ENCODE measurements at regions not wholly inside any gene's neighbourhood (a gene's known extent, or its start where the extent isn't known, plus 50 kb on each side); places are given as distances from the start of the nearest gene placed in this dataset.

- H2AK9ac ChIP-seq (replicated peaks; ENCODE audit: low read depth, low read length, poor library complexity): no peak overlapping the region
- H3K9ac ChIP-seq (ENCODE audit: low read depth, low read length): no peak overlapping the region
- no peak overlapping the region for H4K8ac ChIP-seq (ENCODE audit: low read depth in 2 of 2, low read length in 2 of 2)
- intact Hi-C loops (cut with micrococcal nuclease): loop anchor here (10.0 kb wide), 1 partner anchor 56 kb away; no protein-coding TSS in a partner anchor
- H2AFZ ChIP-seq (replicated peaks; ENCODE audit: low read length, poor library complexity): no peak overlapping the region
- no peak overlapping the region for H4K91ac ChIP-seq (ENCODE audit: insufficient read depth, low read depth, low read length)
- H2BK5ac ChIP-seq (ENCODE audit: low read depth, low read length, poor library complexity, severe bottlenecking): no peak overlapping the region
- no peak overlapping the region for H3K4me3 ChIP-seq (ENCODE audit: insufficient read depth, low read depth, low read length)
- H2AK5ac ChIP-seq (ENCODE audit: low read depth, low read length): no peak overlapping the region
- no peak overlapping the region for H3K27ac ChIP-seq (ENCODE audit: insufficient read depth, low read length)
- H3K9me1 ChIP-seq (ENCODE audit: insufficient read depth, low read length): no peaks in the 10 kb centered on the region
- no peaks in the 10 kb centered on the region for H3K36me3 ChIP-seq (ENCODE audit: control insufficient read depth, insufficient read depth, low read length)
- no peaks in the 10 kb centered on the region for H3K27me3 ChIP-seq (ENCODE audit: control insufficient read depth, insufficient read depth, low read length)
- no peak overlapping the region for H2BK20ac ChIP-seq (ENCODE audit: low read depth, low read length)
- no peak overlapping the region for H3K18ac ChIP-seq (ENCODE audit: low read depth, low read length)
- in situ Hi-C loops (cut with MboI; ENCODE audit: low sequenced_read_pairs): no loop called here
- H3K4me2 ChIP-seq (ENCODE audit: low read depth, low read length): no peak overlapping the region
- no peaks in the 10 kb centered on the region for H4K20me1 ChIP-seq (ENCODE audit: insufficient read depth, low read length)
- H3K79me1 ChIP-seq (ENCODE audit: low read depth in 1 of 2, low read length in 2 of 2): no peaks in the 10 kb centered on the region
- CTCF ChIA-PET: no interaction called here
- DNase-seq (no peak), ATAC-seq (ENCODE audit: low read depth) (no peak)
- no TSS peak for BruUV-seq (replicated peaks)
- dilution Hi-C loops (cut with HindIII; ENCODE audit: low sequenced_read_pairs, unreplicated experiment): no loop called here
- H3K14ac ChIP-seq (replicated peaks; ENCODE audit: low read depth, low read length): no peak overlapping the region
- no CpG with 5 or more reads among the region's 3 CpGs for WGBS, 2 experiments (ENCODE audit: extremely low coverage in 2 of 2, insufficient read length in 1 of 2)
- H4K5ac ChIP-seq (ENCODE audit: low read depth, low read length): no peak overlapping the region
- TF ChIP-seq MAFK (IDR thresholded peaks at IDR 0.05; ENCODE audit: low read depth, low read length): no peak
- TF ChIP-seq MXI1 (IDR thresholded peaks at IDR 0.05; ENCODE audit: borderline replicate concordance, low read depth, low read length): no peak
- no peak for TF ChIP-seq POLR2A (IDR thresholded peaks at IDR 0.05; ENCODE audit: low read depth, low read length)
- no peak for TF ChIP-seq NFE2L2 (IDR thresholded peaks at IDR 0.05; ENCODE audit: low read depth, low read length)
- no peak for TF ChIP-seq SMC3 (IDR thresholded peaks at IDR 0.05; ENCODE audit: low read depth, low read length)
- no peak for TF ChIP-seq RFX5 (IDR thresholded peaks at IDR 0.05; ENCODE audit: low read depth, low read length)
- no peak for TF ChIP-seq MAZ (IDR thresholded peaks at IDR 0.05; ENCODE audit: borderline replicate concordance, low read depth, low read length)
- no peak for TF ChIP-seq ELK1 (IDR thresholded peaks at IDR 0.05; ENCODE audit: borderline replicate concordance, low read depth, low read length)
- TF ChIP-seq FOS (IDR thresholded peaks at IDR 0.05; ENCODE audit: low read depth, low read length): no peak
- TF ChIP-seq USF2 (IDR thresholded peaks at IDR 0.05; ENCODE audit: low read depth, low read length): no peak
- TF ChIP-seq CEBPB (IDR thresholded peaks at IDR 0.05; ENCODE audit: low read depth, low read length): no peak
- TF ChIP-seq CTCF (conservative IDR thresholded peaks at IDR 0.05; ENCODE audit: low read depth, low read length): no peak
- no peak for TF ChIP-seq RAD21 (IDR thresholded peaks at IDR 0.05; ENCODE audit: low read length)
- no peak overlapping the region for H2BK120ac ChIP-seq (ENCODE audit: low read depth, low read length)
- POLR2A ChIA-PET (ENCODE audit: unreplicated experiment): no interaction called here
- H3K9me3 ChIP-seq (ENCODE audit: control insufficient read depth, insufficient read depth, low read length): peaks cover 15% of the 10 kb centered on the region; the same call in 1 of the 2 replicates
- H3K23ac ChIP-seq (ENCODE audit: low read depth, low read length): no peak overlapping the region
- H3K56ac ChIP-seq (ENCODE audit: extremely low read depth, insufficient read depth, low read length): no peak overlapping the region
- H3K4ac ChIP-seq (ENCODE audit: low read depth, low read length): no peak overlapping the region
- no peak overlapping the region for H2BK15ac ChIP-seq (ENCODE audit: low read depth, low read length)
- H3K4me1 ChIP-seq (ENCODE audit: control insufficient read depth, insufficient read depth, low read length): no peaks in the 10 kb centered on the region
Observed at GRCh38 chr7:156509216-156509615, 131.4 kb upstream of the RNF32 start.
